ENCODE measurements at regions not wholly inside any gene's neighbourhood (a gene's known extent, or its start where the extent isn't known, plus 50 kb on each side); places are given as distances from the start of the nearest gene placed in this dataset.

DNA sequence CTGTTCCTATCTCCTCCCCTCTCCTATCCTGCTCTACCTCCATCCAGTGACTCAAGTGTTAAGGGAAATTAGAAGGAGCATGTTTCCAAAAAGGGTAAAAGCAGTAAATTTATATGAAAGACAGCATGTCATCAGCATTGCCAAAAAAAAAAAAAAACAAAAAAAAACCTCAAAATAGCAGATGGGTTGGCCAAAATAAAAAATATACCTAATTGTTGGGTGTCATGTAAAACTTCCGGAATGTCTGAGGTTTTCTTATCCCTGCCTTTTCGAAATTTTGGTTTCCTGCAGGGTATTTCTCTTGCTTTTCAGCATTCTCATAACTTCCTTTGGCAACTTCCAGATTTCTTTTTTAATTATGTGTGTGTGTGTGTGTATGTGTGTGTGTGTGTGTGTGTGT lies 241.6 kb upstream of the FN1 start:
- TF ChIP-seq CTCF (IDR thresholded peaks at IDR 0.05; ENCODE audit: insufficient read depth, low read length, severe bottlenecking): no peak
- DNase-seq (ENCODE audit: low read depth) (no peak), FAIRE-seq (no peak)
- no peaks in the 10 kb centered on the region for H3K36me3 ChIP-seq (ENCODE audit: control insufficient read depth, insufficient read depth, low read length)
- no peak overlapping the region for H3K4me3 ChIP-seq (ENCODE audit: low read depth, low read length)
- no peaks in the 10 kb centered on the region for H3K27me3 ChIP-seq (ENCODE audit: control insufficient read depth, insufficient read depth, low read length)

GRCh38 chr2:215672406-215672805 lies 236.5 kb upstream of the FN1 start:
- FAIRE-seq: no peak
- no peak for TF ChIP-seq CTCF (IDR thresholded peaks at IDR 0.05; ENCODE audit: insufficient read depth, low read length, severe bottlenecking)
- H3K27me3 ChIP-seq (ENCODE audit: control insufficient read depth, insufficient read depth, low read length): no peaks in the 10 kb centered on the region
- H3K36me3 ChIP-seq (ENCODE audit: control insufficient read depth, insufficient read depth, low read length): no peaks in the 10 kb centered on the region
- H3K4me3 ChIP-seq (ENCODE audit: low read depth, low read length): no peak overlapping the region
- no peak for DNase-seq (ENCODE audit: low read depth)

DNA sequence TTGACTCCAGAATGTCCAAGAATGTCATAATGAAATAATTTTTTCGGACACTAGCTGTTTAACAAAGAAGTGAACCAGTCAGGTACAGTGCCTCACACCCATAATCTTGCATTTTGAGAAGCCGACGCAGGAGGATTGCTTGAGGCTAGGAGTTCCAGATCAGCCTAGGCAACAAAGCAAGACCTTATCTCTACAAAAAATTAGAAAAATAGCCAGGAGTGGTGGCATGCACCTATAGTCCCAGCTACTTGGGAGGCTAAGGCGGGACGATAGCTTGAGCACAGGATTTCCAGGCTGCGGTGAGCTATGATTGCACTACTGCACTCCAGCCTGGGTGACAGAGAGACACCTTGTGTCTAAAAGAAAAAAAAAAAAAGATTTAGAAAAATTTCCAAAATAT lies 235.8 kb upstream of the FN1 start:
- no peak for TF ChIP-seq CTCF (IDR thresholded peaks at IDR 0.05; ENCODE audit: insufficient read depth, low read length, severe bottlenecking)
- Histone ChIP-seq H3K4me3 (ENCODE audit: low read depth, low read length) (no peak overlapping the region), H3K36me3 (ENCODE audit: control insufficient read depth, insufficient read depth, low read length) (no peaks in the 10 kb centered on the region), H3K27me3 (ENCODE audit: control insufficient read depth, insufficient read depth, low read length) (no peaks in the 10 kb centered on the region)
- DNase-seq (ENCODE audit: low read depth) (no peak), FAIRE-seq (no peak)

- DNase-seq (ENCODE audit: low read depth): no peak
- Histone ChIP-seq H3K36me3 (ENCODE audit: control insufficient read depth, insufficient read depth, low read length) (no peaks in the 10 kb centered on the region), H3K4me3 (ENCODE audit: low read depth, low read length) (no peak overlapping the region), H3K27me3 (ENCODE audit: control insufficient read depth, insufficient read depth, low read length) (no peaks in the 10 kb centered on the region)
- no peak for FAIRE-seq
- TF ChIP-seq CTCF (IDR thresholded peaks at IDR 0.05; ENCODE audit: insufficient read depth, low read length, severe bottlenecking): no peak
These were observed 235.4 kb upstream of the FN1 start for GRCh38 chr2:215671244-215671643.

GRCh38 chr2:215670396-215670795 lies 234.5 kb upstream of the FN1 start:
- FAIRE-seq (no peak), DNase-seq (ENCODE audit: low read depth) (no peak)
- TF ChIP-seq CTCF (IDR thresholded peaks at IDR 0.05; ENCODE audit: insufficient read depth, low read length, severe bottlenecking): no peak
- Histone ChIP-seq H3K36me3 (ENCODE audit: control insufficient read depth, insufficient read depth, low read length) (no peaks in the 10 kb centered on the region), H3K4me3 (ENCODE audit: low read depth, low read length) (no peak overlapping the region), H3K27me3 (ENCODE audit: control insufficient read depth, insufficient read depth, low read length) (no peaks in the 10 kb centered on the region)

DNA sequence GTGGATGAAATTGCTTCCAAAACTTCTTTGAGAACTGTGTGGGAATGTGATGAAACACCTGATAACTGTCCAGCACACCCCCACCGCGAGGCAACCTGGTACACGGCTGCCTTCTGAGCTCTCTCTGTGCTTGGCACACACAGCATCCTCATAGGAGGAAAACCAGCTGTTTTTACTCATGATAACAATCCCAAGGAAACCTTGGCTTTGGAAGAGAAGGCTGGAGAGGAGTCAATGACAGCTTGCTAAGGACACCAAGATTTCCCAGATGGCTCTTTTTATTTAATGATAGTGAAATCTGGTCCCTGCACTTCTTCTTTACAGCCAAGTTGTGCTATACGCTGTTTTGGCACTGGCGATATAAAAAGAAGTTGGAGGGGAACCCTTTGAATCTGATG lies 232.5 kb upstream of the FN1 start:
- no peak overlapping the region for H3K4me3 ChIP-seq (ENCODE audit: low read depth, low read length)
- no peaks in the 10 kb centered on the region for H3K27me3 ChIP-seq (ENCODE audit: control insufficient read depth, insufficient read depth, low read length)
- TF ChIP-seq CTCF (IDR thresholded peaks at IDR 0.05; ENCODE audit: insufficient read depth, low read length, severe bottlenecking): no peak
- no peaks in the 10 kb centered on the region for H3K36me3 ChIP-seq (ENCODE audit: control insufficient read depth, insufficient read depth, low read length)
- no peak for DNase-seq (ENCODE audit: low read depth)
- FAIRE-seq: no peak
